ENCODE measurements at regions not wholly inside any gene's neighbourhood (a gene's known extent, or its start where the extent isn't known, plus 50 kb on each side); places are given as distances from the start of the nearest gene placed in this dataset.
A peak's percentile ranks its signal among the peaks of the same experiment; 100 is the strongest.

DNA sequence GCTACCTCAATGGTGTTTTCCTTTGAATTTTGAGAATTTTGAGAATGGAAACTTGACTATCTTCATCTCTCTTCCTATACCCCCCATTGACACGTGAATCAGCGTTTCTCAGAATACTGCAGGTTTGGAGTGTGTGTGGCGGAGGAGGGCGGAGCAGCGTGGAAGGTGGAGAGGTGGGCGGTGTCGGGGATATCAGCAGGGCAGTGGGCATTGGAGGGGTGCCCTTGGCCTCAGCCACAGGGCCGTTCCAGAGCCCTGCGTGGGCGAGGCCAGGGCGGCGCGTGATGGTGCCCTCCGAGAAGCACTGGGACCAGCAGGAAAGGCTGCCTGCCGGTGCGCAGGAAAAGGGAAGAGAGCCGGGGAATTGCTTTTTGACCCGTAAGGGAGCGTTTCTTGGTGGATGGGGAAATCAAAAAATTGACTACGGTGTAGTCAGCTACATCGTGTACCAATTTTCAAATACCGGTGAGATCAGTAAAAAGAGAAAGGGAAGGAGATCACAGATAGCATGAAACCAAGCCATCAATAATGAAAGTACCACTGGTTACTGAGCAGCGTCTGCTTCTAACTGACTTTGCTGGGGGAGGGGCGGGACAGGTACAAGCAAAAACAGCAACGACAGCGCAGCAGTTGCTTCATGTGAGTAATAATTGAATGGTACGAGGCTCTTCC lies 82.7 kb upstream of the DUSP22 start:
- DNase-seq, result no peak

DNA sequence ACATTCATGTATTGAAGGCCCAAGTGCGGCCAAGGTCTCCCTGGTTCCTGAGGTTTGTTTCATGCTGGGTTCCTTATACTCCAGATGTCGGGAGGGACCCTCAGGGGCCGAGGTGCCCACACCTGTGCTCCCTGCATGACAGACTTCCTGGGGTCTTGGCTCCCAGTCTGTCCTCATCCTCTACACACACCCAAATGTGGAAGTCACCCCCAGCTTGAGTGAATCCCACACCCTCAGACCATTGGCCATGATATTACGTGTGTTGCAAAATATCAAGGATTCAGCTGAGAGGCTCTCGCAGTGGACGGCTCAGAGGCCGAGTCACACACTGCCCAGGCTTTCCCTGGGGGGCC lies 82.2 kb upstream of the DUSP22 start:
- no peak for DNase-seq

DNA sequence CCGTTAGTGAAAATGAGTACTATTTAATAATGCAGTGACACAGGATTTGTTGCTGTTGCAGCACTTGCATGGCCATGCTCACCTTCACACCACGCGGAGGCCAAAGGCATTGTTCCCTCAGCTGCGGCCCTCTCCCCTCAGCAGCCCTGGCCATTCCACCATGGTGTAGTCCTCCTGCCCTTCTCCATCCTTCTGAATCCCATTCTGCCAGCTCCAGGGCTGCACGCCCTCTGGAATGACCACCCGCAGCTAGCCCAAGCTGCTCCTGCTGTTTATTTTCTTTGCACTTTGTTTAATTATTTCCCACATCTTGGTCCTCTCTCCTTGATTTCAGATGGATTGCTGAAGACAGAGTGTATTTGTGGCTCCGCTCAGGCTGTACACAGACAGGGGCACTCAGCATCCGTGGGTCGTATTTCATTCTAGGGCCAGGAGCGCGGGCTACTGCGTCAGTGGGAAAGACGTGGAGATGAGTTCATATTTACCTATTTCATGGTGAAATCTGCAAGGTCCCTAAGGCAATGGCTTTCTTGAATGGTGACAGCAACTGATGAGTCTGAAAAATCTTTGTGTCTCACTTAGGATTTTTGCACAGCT lies 81.4 kb upstream of the DUSP22 start:
- no peak for DNase-seq

DNA sequence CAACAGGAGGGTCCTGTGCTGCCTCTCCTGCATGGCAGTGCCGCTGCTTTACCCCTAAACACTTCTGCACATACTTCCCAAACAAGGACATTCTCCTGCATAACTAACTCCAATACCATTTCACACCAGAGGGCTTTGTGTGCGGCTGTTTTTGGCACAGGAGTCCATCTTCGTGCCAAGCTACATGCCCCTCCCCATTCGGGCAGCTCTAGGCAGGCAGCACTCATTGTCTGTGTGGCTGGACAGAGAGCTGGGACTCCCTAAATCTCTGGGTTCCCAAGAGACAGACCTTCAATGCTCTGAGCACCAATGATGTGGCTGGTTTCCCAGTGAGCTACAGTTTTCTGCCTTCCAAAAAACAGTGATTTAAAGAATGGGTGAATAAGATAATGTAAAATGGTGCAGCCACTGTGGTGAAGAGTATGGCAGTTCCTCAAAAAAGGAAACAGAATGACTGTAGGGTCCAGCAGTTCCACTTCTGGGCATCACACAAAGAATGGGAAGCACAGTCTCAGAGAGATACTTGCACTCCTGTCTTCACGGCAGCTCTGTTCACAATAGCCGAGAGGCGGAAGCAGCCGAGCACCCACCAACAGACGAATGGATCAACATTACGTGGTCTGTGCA lies 80.3 kb upstream of the DUSP22 start:
- peak in 6 of 56 donors; percentile 5 to 13 (median 6) for DNase-seq

DNA sequence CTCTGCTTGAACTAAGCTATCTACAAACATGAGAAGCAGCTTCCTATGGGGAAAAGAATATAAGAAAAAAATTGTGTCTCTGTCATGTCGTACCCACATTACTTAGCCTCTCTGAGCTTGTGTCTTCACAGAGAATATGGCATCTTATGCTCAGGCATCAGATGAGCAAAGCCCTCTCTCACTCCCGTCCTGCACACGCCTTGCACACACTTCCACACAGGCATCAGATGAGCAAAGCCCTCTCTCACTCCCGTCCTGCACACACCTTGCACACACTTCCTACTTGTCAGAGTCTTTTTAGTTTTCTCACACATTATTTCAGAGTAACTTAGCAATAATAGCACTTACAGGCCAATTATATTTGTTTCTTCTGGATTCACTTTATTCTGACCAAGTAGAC lies 79.0 kb upstream of the DUSP22 start:
- no peak for DNase-seq

DNA sequence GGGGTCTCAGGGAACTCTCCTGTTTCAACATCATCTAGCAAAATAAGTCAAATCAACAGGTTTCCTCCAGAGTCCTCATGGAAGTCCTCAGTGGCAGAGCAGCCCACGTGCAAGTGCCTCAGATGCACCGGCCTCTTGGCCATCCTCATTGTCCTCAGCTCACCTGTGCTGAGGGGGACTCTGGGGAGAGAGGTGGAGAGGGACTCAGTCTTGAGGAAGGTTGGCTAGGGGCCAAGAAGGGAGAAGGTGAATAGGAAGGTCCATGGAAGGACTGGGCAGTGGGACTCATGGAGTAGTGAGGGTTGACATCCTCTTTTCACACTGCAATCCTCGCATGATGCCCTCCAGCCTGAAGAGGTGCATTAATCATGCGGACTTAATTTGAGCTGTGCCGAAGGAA lies 77.9 kb upstream of the DUSP22 start:
- no peak for DNase-seq

DNA sequence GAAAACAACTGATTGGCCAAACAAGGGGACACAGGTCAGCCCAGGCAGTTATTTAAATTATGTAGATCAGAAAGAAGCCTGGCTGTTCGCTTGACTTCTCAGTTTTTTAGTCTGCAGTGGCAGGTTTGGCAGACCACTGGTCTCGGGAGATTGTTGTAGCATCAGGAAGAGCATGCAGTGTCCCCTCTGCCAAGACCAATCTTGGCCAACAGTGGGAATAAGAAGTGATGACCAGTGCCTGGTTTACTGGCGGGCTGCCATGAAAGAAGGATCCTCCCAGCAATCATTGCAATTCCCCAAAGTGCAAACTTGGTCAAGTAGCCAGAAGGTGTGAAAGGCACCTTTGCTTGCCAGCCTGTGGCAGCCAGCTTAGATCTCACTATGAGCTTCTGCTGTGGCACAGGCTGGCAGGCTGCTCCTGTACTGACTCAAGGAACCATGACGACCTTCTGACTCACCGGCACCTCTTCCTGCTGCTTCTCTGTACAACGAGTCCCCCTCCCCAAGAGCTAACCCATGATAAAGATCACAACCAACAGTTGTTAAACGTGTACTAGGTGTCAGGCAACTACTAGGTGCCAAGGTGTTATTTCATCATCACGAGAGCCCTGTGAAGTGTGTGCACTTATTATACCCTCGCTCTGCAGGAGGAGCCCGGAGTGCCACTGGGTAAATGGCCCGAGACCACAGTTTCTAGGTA lies 76.8 kb upstream of the DUSP22 start:
- no peak for DNase-seq

DNA sequence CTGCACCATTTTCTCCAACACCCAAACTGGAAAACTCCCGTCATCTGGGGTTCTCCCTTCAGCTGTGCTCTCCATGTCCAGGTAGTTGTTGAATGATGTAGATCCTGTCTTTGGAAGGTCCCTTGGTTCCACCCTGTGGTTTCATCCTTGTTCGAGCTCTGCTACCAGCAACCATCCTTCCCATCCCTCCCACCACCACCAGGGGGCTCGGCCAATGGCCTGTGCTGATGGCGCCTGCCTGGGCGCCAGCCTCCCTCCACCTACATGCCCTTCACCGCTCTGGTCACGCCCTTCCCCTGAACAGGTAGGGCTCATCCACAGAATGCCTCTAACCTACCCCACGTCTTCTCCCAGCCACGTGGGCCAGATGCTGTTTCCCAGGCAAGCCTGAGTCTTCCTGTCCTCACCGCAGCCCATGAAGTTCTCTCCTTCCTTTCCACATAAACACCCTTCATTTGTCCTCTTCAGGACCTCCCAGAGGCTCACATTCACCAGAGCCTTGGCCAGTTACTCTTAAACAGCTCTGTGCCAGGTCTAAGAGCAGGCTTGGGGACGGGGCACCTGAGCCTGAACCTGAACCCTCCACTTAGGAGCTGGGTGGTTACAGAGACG lies 75.1 kb upstream of the DUSP22 start:
- no peak for DNase-seq

DNA sequence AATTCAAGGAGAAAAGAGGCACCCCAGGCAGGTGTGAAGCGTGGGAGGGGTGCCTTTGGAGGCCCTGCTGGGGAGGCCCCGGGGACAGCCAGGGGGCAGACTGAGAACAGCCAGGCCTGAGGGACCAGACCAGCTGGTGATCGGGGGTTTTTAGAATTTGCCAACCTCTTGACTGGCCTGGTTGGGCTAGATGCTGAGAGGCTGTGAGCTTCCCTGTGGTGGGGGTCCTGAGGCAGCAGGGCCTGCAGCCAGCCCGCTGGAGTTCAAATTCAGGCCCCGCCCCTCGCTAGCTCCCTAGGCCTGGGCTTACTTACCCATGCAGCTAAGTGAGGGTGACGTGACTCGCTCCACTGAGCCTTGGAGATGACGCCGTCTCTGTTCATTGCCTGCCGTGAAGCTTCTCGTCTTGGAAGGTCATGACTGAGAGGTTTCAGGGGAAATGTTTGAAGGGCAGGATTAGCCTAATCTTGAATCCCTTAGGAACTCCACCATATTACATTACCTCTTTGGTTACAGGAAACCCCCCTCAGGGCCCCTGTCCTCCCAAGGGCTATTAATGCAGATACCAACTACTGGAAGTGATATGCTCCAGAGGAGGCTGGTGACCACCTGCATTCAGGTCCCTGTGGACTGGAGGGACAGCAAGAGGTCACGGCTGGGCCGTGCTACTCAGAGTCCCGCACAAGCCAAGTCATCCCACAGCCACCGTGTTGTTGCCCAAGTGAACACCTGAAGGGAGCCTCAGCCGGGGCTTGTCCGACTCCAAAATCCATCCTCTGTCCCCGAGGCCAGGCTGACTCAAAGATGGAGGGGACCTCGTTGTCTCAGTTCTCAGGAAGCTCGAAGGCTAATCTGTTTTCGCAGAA lies 73.9 kb upstream of the DUSP22 start:
- no peak for DNase-seq

DNA sequence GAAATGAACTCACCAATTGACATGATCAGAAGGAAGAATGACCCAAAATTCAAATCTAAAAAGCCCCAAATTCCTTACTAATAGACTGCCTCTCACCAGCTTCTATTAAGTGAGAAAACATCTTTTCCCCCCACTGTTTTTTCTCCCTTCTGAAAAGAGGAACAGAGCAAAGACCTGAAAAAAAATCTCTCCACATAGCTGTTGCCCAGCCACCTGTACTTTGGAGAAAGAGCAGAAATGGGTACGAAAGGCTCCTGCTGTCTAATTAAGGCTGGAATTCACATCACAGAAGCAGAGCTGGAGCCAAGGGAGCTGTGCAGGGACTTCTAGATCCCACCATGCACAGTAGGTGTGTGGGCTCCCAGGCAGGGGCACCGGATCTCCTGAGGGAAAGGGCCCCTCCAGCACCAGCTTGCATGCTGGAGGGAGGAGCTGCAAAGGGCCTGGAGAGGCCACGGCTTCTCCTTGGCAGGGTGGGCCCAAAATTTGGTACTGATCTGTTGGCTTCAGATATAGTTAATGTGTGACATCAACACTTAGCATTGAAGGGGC lies 73.2 kb upstream of the DUSP22 start:
- DNase-seq, result no peak

DNA sequence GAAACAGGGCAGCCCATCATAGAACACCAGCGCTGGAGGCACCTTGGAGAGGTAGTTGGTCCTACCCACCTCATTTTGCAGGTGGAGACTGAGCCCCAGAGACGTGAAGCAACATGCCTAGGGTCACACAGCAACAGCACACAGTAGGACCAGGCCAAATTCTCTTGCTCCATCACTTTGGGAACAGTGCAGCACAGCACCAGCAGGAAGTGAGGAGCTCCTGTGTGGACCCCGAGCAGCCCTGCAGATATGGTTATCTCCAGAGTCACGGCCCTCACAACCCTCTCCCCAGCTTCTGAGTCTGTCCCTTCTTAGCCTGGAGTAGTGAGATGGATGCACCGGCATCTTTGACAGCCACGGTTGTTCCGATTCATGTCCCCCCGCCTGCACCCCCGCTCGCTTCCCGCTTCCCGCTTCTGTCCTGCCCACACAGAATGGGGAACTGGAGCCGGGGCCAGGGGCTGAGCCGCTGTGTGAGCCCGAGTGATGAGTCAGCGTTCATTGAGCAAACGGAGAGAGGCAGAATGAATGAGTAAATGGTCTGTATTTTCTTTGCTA lies 72.6 kb upstream of the DUSP22 start:
- DNase-seq, result peak in 24 of 56 donors; percentile 1 to 48 (median 17)

DNA sequence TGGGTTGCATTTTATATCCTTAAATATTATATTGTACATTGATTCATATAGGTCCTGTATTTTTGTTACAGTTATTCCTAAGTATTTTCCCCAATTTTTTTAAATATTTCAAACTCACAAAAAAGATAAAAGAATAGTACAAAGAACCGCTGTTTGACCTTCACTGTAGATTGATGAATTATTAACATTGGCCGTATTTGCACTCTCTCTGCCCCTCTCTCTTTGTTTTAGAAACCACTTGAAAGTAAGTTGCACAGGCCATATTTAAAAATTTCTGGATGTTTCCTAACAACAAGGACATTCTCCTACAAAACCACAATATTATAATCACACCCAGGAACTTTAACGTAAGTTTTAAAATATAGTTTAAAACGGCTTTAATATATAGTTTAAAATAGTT lies 72.0 kb upstream of the DUSP22 start:
- no peak for DNase-seq

DNA sequence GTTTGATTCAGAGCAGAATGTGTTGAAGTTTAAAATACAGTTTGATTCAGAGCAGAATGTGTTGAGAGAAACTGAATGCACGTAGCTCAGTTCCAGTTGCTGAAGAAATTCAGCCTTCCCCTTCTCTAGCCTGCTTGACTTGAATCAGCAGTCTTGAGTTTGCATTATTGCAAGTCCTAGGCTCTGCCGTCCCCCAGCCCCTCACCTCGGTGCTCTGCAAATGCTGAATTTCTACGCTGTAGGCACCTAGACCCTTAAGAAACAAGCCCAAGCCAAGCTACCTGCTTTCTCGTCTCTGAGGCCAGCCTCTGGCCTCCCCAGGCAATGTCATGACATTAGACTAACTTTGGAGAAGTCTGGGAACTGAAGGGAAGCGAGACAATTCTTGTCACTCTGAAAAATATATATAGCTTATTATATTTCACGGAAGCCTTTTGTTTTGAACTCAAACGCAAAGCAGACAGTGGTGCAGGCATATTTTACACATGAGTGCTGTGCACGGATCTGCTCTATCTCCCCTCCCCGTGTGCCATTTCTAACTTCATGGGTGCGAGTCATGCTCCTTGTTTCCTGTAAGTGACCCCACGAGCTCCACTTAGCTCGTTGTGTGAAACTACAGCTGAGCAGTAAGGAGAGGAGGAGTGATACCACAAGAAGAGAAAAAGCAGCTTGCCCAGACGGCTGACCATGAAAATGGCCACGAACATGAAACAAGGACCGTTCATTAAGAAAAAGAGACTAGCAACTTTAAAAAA lies 71.4 kb upstream of the DUSP22 start:
- DNase-seq, result no peak

DNA sequence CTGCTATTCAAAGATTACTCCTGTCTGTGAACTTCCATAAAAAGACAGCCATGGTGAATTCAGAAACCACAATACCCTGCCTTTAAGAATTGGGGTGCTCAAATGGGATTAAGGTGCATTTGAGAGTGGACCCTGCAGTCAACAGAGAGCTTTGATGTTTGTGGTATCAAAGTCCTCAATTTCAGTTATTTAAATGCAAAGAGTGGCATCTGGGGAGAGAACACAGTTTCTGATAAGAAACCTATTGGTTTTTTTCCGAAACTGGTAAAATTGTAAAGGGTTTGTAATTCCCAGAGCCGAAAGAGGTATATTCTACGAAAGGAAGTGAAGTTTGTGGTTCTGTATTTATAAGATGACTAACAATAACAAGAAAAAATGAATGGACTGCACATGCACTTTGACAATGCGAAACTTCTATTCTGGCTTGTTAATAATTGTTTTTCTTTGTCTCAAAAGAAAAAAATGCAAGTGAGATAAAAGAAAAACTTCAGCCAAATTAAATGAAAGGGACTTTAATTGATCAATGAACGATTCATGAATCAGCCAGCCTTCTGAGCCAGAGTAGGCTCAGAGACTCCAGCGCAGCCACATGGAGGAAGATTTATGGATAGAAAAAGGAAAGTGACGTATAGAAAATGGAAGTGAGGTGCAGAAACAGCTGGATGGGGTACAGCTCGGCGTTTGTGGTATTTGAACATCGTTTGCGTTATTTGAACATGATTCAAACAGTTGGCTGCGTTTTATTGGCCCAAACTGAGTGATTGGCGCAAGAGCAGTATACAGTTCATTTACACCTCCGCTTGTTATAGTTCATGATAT lies 70.5 kb upstream of the DUSP22 start:
- no peak for DNase-seq

DNA sequence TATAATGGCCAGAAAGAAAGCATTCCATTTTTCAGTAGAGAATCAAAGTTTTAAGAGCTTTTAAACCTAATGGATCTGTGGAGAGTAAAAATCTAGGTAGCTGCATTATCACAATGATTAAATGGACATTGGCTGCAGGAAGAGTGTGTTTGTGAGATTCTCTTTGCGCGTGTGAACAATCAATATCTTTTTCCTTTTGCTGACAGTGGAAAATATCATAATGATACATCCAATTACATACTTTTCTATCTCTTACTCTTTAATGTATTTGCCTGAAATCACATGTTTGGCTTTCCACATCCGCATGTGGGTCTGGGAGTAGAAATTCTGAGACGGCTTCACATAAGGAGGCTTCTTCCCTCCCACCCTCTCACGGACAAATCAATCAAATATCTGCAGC lies 69.8 kb upstream of the DUSP22 start:
- no peak for DNase-seq

DNA sequence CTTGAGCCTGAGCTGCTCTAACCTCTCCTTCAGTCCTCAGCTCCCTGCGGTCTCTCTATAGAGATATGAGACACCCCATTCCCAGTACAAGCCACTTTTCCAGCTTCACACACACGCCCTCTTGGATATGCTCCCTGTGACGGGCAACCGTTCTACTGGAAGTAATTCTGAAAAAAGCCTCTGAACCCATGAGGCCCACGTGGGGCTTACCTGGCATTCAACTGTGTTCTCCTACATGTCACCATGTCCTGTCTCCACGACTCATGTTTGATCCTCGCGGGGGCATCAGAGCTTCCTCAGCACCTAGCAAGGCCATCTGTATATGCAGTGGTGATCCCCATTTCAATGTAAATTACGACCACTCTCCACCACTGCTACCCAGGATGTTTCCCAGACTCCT lies 69.2 kb upstream of the DUSP22 start:
- no peak for DNase-seq

DNA sequence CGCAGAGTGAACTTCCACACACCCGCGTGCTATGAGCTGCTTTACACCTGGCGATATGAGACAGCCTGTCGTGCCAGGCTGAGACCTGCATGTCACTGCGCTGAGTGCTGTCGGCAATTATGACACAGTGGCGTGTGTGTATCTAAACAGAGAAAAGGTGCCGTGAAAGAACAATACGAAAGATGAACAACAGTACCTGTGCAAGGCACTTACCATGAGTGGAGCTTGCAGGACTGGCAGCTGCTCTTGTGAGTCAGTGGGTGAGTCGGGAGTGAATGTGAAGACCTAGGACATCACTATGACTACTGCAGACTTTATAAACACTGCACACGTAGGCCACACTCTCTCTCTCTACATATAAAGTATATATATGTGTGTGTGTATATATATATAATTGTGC lies 68.5 kb upstream of the DUSP22 start:
- no peak for DNase-seq

DNA sequence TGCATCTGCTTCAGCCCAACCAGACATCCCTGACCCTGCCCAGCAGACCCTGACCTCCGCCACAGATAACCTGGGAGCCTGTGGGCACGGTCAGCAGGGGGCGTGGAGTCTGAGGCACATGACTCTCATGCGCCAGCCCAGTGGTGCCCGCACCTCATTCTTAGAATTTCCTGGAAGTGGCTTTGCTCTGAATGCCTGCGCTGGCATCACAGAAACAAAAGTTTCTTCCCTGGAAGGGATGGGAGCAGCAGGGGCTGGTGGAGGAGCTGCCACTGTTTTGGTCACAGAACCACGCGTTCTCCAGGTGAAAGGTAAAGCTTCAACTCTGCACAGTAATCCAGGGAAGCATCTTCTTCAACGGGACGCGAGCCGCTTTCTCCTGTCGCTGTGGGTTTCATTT lies 67.9 kb upstream of the DUSP22 start:
- no peak for DNase-seq
